ENCODE measurements at regions not wholly inside any gene's neighbourhood (a gene's known extent, or its start where the extent isn't known, plus 50 kb on each side); places are given as distances from the start of the nearest gene placed in this dataset.

GRCh38 chr7:67549126-67549525 is 552.5 kb downstream of the TYW1 start:
- no peaks in the 10 kb centered on the region for H3K4me1 ChIP-seq
- H4K20me1 ChIP-seq = no peaks in the 10 kb centered on the region
- H3K27ac ChIP-seq = no peak overlapping the region
- no peak overlapping the region for H3K9ac ChIP-seq
- TF ChIP-seq Cebpa-rat (IDR thresholded peaks at IDR 0.05) = no peak
- no peaks in the 10 kb centered on the region; a peak in 1 of 22 replicates for H3K36me3 ChIP-seq
- no peaks in the 10 kb centered on the region for H3K27me3 ChIP-seq
- no peak overlapping the region for H3K4me2 ChIP-seq
- no peak overlapping the region for H3K4me3 ChIP-seq
- H3K9me3 ChIP-seq (replicated peaks in 1 of 11) = peaks cover 8 to 27% (median 18%) of the 10 kb centered on the region in 11 experiments; a peak in 21 of 22 replicates

GRCh38 chr7:67550801-67551436 is 554.3 kb downstream of the TYW1 start:
- Histone ChIP-seq H3K36me3 (no peaks in the 10 kb centered on the region; a peak in 1 of 22 replicates), H4K20me1 (no peaks in the 10 kb centered on the region), H3K4me3 (no peak overlapping the region), H3K4me2 (no peak overlapping the region), H3K27me3 (no peaks in the 10 kb centered on the region), H3K9me3 (replicated peaks in 1 of 11) (peaks cover 8 to 27% (median 18%) of the 10 kb centered on the region in 11 experiments; a peak in 21 of 22 replicates), H3K9ac (no peak overlapping the region), H3K27ac (no peak overlapping the region), H3K4me1 (no peaks in the 10 kb centered on the region)
- TF ChIP-seq Cebpa-rat (IDR thresholded peaks at IDR 0.05) = no peak

- Histone ChIP-seq H3K27me3 (no peaks in the 10 kb centered on the region), H3K36me3 (no peaks in the 10 kb centered on the region; a peak in 1 of 22 replicates), H3K4me2 (no peak overlapping the region), H4K20me1 (no peaks in the 10 kb centered on the region), H3K4me1 (no peaks in the 10 kb centered on the region), H3K9me3 (replicated peaks in 1 of 11) (peaks cover 8 to 27% (median 18%) of the 10 kb centered on the region in 11 experiments; a peak in 21 of 22 replicates), H3K27ac (no peak overlapping the region), H3K4me3 (no peak overlapping the region), H3K9ac (no peak overlapping the region)
- no peak for TF ChIP-seq Cebpa-rat (IDR thresholded peaks at IDR 0.05)
Measured at GRCh38 chr7:67552738-67553137, 556.1 kb downstream of the TYW1 start.

- Histone ChIP-seq H3K9ac (no peak overlapping the region), H3K9me3 (replicated peaks in 1 of 11) (peaks cover 9 to 28% (median 16%) of the 10 kb centered on the region in 11 experiments; a peak in 21 of 22 replicates), H3K4me2 (no peak overlapping the region), H3K4me3 (no peak overlapping the region), H3K27ac (no peak overlapping the region), H3K36me3 (no peaks in the 10 kb centered on the region; a peak in 1 of 22 replicates), H3K4me1 (no peaks in the 10 kb centered on the region), H4K20me1 (no peaks in the 10 kb centered on the region), H3K27me3 (no peaks in the 10 kb centered on the region)
- no peak for TF ChIP-seq Cebpa-rat (IDR thresholded peaks at IDR 0.05)
Measured at GRCh38 chr7:67553378-67553777, 556.7 kb downstream of the TYW1 start.

GRCh38 chr7:67554986-67555385 is 558.4 kb downstream of the TYW1 start:
- Histone ChIP-seq H3K9me3 (replicated peaks in 1 of 11) (peaks cover 15 to 30% (median 21%) of the 10 kb centered on the region in 11 experiments), H3K27me3 (no peaks in the 10 kb centered on the region), H3K9ac (no peak overlapping the region), H4K20me1 (no peaks in the 10 kb centered on the region), H3K4me2 (no peak overlapping the region), H3K4me3 (no peak overlapping the region), H3K27ac (no peak overlapping the region), H3K36me3 (no peaks in the 10 kb centered on the region), H3K4me1 (no peaks in the 10 kb centered on the region)
- no peak for TF ChIP-seq Cebpa-rat (IDR thresholded peaks at IDR 0.05)

- H3K36me3 ChIP-seq = no peaks in the 10 kb centered on the region
- no peak overlapping the region for H3K27ac ChIP-seq
- H3K27me3 ChIP-seq = no peaks in the 10 kb centered on the region
- H3K4me3 ChIP-seq = no peak overlapping the region
- TF ChIP-seq Cebpa-rat (IDR thresholded peaks at IDR 0.05) = no peak
- H3K4me1 ChIP-seq = no peaks in the 10 kb centered on the region
- no peak overlapping the region for H3K9ac ChIP-seq
- H4K20me1 ChIP-seq = no peaks in the 10 kb centered on the region
- peaks cover 1 to 30% (median 9%) of the 10 kb centered on the region in 11 experiments; a peak in 18 of 22 replicates for H3K9me3 ChIP-seq (replicated peaks in 1 of 11)
- no peak overlapping the region for H3K4me2 ChIP-seq
Measured at GRCh38 chr7:67564959-67565358, 568.3 kb downstream of the TYW1 start.

- H3K4me2 ChIP-seq = no peak overlapping the region
- no peak overlapping the region for H3K4me3 ChIP-seq
- H3K36me3 ChIP-seq = no peaks in the 10 kb centered on the region
- TF ChIP-seq Cebpa-rat (IDR thresholded peaks at IDR 0.05) = no peak
- no peak overlapping the region for H3K9ac ChIP-seq
- no peaks in the 10 kb centered on the region for H3K4me1 ChIP-seq
- H3K27ac ChIP-seq = no peak overlapping the region
- no peaks in the 10 kb centered on the region for H3K27me3 ChIP-seq
- no peaks in the 10 kb centered on the region for H4K20me1 ChIP-seq
- peaks cover 0 to 23% (median 1%) of the 10 kb centered on the region in 11 experiments; a peak in 4 of 22 replicates for H3K9me3 ChIP-seq (replicated peaks in 1 of 11)
Measured at GRCh38 chr7:67566101-67566500, 569.5 kb downstream of the TYW1 start.

GRCh38 chr7:67571026-67571545 is 574.5 kb downstream of the TYW1 start:
- Histone ChIP-seq H3K27me3 (no peaks in the 10 kb centered on the region), H3K4me1 (no peaks in the 10 kb centered on the region), H3K36me3 (no peaks in the 10 kb centered on the region), H3K4me2 (no peak overlapping the region), H3K27ac (no peak overlapping the region), H3K9me3 (replicated peaks in 1 of 11) (peaks cover 0 to 33% (median 15%) of the 10 kb centered on the region in 11 experiments; a peak in 14 of 22 replicates), H3K4me3 (no peak overlapping the region), H3K9ac (no peak overlapping the region), H4K20me1 (no peaks in the 10 kb centered on the region)
- no peak for TF ChIP-seq Cebpa-rat (IDR thresholded peaks at IDR 0.05)

- no peak overlapping the region for H3K9ac ChIP-seq
- no peaks in the 10 kb centered on the region for H3K27me3 ChIP-seq
- no peak overlapping the region for H3K4me3 ChIP-seq
- H3K9me3 ChIP-seq (replicated peaks in 1 of 11) = peaks cover 0 to 46% (median 21%) of the 10 kb centered on the region in 11 experiments; a peak in 18 of 22 replicates
- H3K36me3 ChIP-seq = no peaks in the 10 kb centered on the region
- H4K20me1 ChIP-seq = no peaks in the 10 kb centered on the region
- no peak overlapping the region for H3K27ac ChIP-seq
- peaks cover 1 to 8% (median 4%) of the 10 kb centered on the region in 10 experiments; a peak in 11 of 20 replicates for H3K4me1 ChIP-seq
- no peak for TF ChIP-seq Cebpa-rat (IDR thresholded peaks at IDR 0.05)
- no peak overlapping the region for H3K4me2 ChIP-seq
Measured at GRCh38 chr7:67573639-67574038, 577.0 kb downstream of the TYW1 start.

GRCh38 chr7:67588631-67589030 is 592.0 kb downstream of the TYW1 start:
- no peak for TF ChIP-seq Cebpa-rat (IDR thresholded peaks at IDR 0.05)
- no peak overlapping the region for H3K9ac ChIP-seq
- no peak overlapping the region for H3K4me2 ChIP-seq
- no peak overlapping the region for H3K27ac ChIP-seq
- H3K4me1 ChIP-seq = no peaks in the 10 kb centered on the region
- H4K20me1 ChIP-seq = no peaks in the 10 kb centered on the region
- H3K9me3 ChIP-seq (replicated peaks in 1 of 11) = peaks cover 18 to 67% (median 31%) of the 10 kb centered on the region in 11 experiments
- H3K4me3 ChIP-seq = no peak overlapping the region
- H3K27me3 ChIP-seq = no peaks in the 10 kb centered on the region
- no peaks in the 10 kb centered on the region; a peak in 1 of 22 replicates for H3K36me3 ChIP-seq

Data from BLaER1 treated with 17β-estradiol and CSF1 and Interleukin-3, amounts not matched to agents 10 nM and 100 nM (cell line).